Stimulated activated CD4-positive, alpha-beta T cell treated with anti-CD3 and anti-CD28 coated beads, Interleukin-2, amount 100 ng/mL, for 4 hours (primary cell): ENCODE measurements at regions not wholly inside any gene's neighbourhood (a gene's known extent, or its start where the extent isn't known, plus 50 kb on each side); places are given as distances from the start of the nearest gene placed in this dataset.
A peak's percentile ranks its signal among the peaks of the same experiment; 100 is the strongest.
"Not testable (repeated sequence)": the region's sequence is repeated elsewhere in the genome, so short reads cannot be mapped to it uniquely, and the experiment has no call there.

Source experiments
- DNase-seq: peaks from one replicate; pipeline ENCODE4 v3.0.0-alpha.2; 2020; ENCODE audit warnings: low read depth

GRCh38 chr7:65744406-65744805 is 128.5 kb upstream of the VKORC1L1 start:
- no peak for DNase-seq

GRCh38 chr7:65746398-65746669 is 126.5 kb upstream of the VKORC1L1 start:
- no peak for DNase-seq

GRCh38 chr7:65749039-65749438 is 123.8 kb upstream of the VKORC1L1 start:
- no peak for DNase-seq

- no peak for DNase-seq
Observed at GRCh38 chr7:65749518-65749917, 123.4 kb upstream of the VKORC1L1 start.

- peak; percentile 78 for DNase-seq
Observed at GRCh38 chr7:65750511-65751344, 122.1 kb upstream of the VKORC1L1 start.

GRCh38 chr7:65754070-65754469 is 118.8 kb upstream of the VKORC1L1 start:
- DNase-seq = not testable (repeated sequence)

- not testable (repeated sequence) for DNase-seq
Observed at GRCh38 chr7:65758991-65759390, 113.9 kb upstream of the VKORC1L1 start.

GRCh38 chr7:65762712-65763111 is 110.2 kb upstream of the VKORC1L1 start:
- not testable (repeated sequence) for DNase-seq

GRCh38 chr7:65763114-65763513 is 109.8 kb upstream of the VKORC1L1 start:
- DNase-seq = not testable (repeated sequence)

GRCh38 chr7:65770473-65771225 is 102.2 kb upstream of the VKORC1L1 start:
- peak; percentile 91 for DNase-seq

GRCh38 chr7:65771226-65771569 is 101.7 kb upstream of the VKORC1L1 start:
- not testable (repeated sequence) for DNase-seq

GRCh38 chr7:65776677-65777076 is 96.2 kb upstream of the VKORC1L1 start:
- not testable (repeated sequence) for DNase-seq

GRCh38 chr7:65789943-65790342 is 82.9 kb upstream of the VKORC1L1 start:
- DNase-seq = not testable (repeated sequence)

- DNase-seq = not testable (repeated sequence)
Observed at GRCh38 chr7:65791788-65792187, 81.1 kb upstream of the VKORC1L1 start.

- DNase-seq = not testable (repeated sequence)
Observed at GRCh38 chr7:65792726-65793125, 80.1 kb upstream of the VKORC1L1 start.

GRCh38 chr7:65794671-65795391 is 78.0 kb upstream of the VKORC1L1 start:
- not testable (repeated sequence) for DNase-seq

GRCh38 chr7:65795392-65795716 is 77.5 kb upstream of the VKORC1L1 start:
- DNase-seq = not testable (repeated sequence)

GRCh38 chr7:65796205-65796604 is 76.7 kb upstream of the VKORC1L1 start:
- DNase-seq = no peak

- not testable (repeated sequence) for DNase-seq
Observed at GRCh38 chr7:65797086-65797485, 75.8 kb upstream of the VKORC1L1 start.

GRCh38 chr7:65797566-65797965 is 75.3 kb upstream of the VKORC1L1 start:
- DNase-seq = not testable (repeated sequence)

- no peak for DNase-seq
Observed at GRCh38 chr7:65798111-65799075, 74.5 kb upstream of the VKORC1L1 start.

GRCh38 chr7:65800191-65800590 is 72.7 kb upstream of the VKORC1L1 start:
- not testable (repeated sequence) for DNase-seq
